HepG2 (cell line): ENCODE measurements at regions not wholly inside any gene's neighbourhood (a gene's known extent, or its start where the extent isn't known, plus 50 kb on each side); places are given as distances from the start of the nearest gene placed in this dataset.

Experiments
- ATF7 ChIP-seq, 2 experiments: fragments of 450-650 bp in 1 of 2; sonication (generic) in 1 of 2; formaldehyde crosslinking in 1 of 2; IDR thresholded peaks; 2 replicates each; pipeline versions ENCODE4 v1.4.0 to v1.6.1; 2016 to 2020; ENCODE audit warnings: antibody characterized with exemption in 1 of 2, mild to moderate bottlenecking in 1 of 2, missing genetic modification reagents in 1 of 2
- GTF2F1 ChIP-seq: fragments of 150-350 bp; IDR thresholded peaks from 2 replicates; pipeline ENCODE4 v1.6.1; 2014; ENCODE audit warnings: low read length
- HMGA1 ChIP-seq: sonication (generic); formaldehyde crosslinking; conservative IDR thresholded peaks from 2 replicates; pipeline ENCODE4 v1.4.0; 2020; ENCODE audit warnings: missing genetic modification reagents
- KDM1A ChIP-seq: IDR thresholded peaks from 2 replicates; pipeline ENCODE4 v1.6.1; 2016; ENCODE audit warnings: missing compliant biosample characterization
- KLF9 ChIP-seq: IDR thresholded peaks from 2 replicates; pipeline ENCODE4 v1.6.1; 2016; ENCODE audit warnings: low read depth
- TAF1 ChIP-seq: sonication (generic); formaldehyde crosslinking; IDR thresholded peaks from 2 replicates; pipeline ENCODE4 v1.4.0; 2020; ENCODE audit warnings: missing genetic modification reagents
- ZBTB33 ChIP-seq: sonication (generic); formaldehyde crosslinking; IDR thresholded peaks from 2 replicates; pipeline ENCODE4 v1.4.0; 2020; ENCODE audit warnings: missing genetic modification reagents
- ZNF10 ChIP-seq: sonication (generic); formaldehyde crosslinking; IDR thresholded peaks from 2 replicates; pipeline ENCODE4 v1.4.0; 2020; ENCODE audit warnings: mild to moderate bottlenecking, low read depth, missing genetic modification reagents, borderline replicate concordance
- ZNF251 ChIP-seq: sonication (generic); formaldehyde crosslinking; IDR thresholded peaks from 2 replicates; pipeline ENCODE4 v1.9.0; 2021; ENCODE audit warnings: mild to moderate bottlenecking, missing genetic modification reagents
- ZNF329 ChIP-seq: sonication (generic); formaldehyde crosslinking; IDR thresholded peaks from 2 replicates; pipeline ENCODE4 v1.9.0; 2021; ENCODE audit warnings: low read depth, mild to moderate bottlenecking, missing genetic modification reagents

- TF ChIP-seq KLF9 (CRISPR knock-in tag): no peak
- no peak for TF ChIP-seq ATF7 (IDR thresholded peaks at IDR 0.05)
- no peak for TF ChIP-seq ATF7 (CRISPR knock-in tag; IDR thresholded peaks at IDR 0.05)
- TF ChIP-seq ZNF329 (CRISPR knock-in tag): no peak
- TF ChIP-seq GTF2F1: no peak
- no peak for TF ChIP-seq HMGA1 (CRISPR knock-in tag)
- no peak for TF ChIP-seq ZBTB33 (CRISPR knock-in tag)
- TF ChIP-seq ZNF10 (CRISPR knock-in tag): no peak
- TF ChIP-seq KDM1A (CRISPR knock-in tag): no peak
- no peak for TF ChIP-seq ZNF251
- no peak for TF ChIP-seq TAF1
Measured at GRCh38 chr19:28949535-28949934, 263.4 kb downstream of the UQCRFS1 start.
